Activated CD4-positive, alpha-beta T cell treated with anti-CD3 and anti-CD28 coated beads for 1 hour (primary cell): ENCODE measurements at regions not wholly inside any gene's neighbourhood (a gene's known extent, or its start where the extent isn't known, plus 50 kb on each side); places are given as distances from the start of the nearest gene placed in this dataset.
"Not testable (repeated sequence)": the region's sequence is repeated elsewhere in the genome, so short reads cannot be mapped to it uniquely, and the experiment has no call there.

Experiments
- DNase-seq: peaks from one replicate; pipeline ENCODE4 v3.0.0-alpha.2; 2020

DNA sequence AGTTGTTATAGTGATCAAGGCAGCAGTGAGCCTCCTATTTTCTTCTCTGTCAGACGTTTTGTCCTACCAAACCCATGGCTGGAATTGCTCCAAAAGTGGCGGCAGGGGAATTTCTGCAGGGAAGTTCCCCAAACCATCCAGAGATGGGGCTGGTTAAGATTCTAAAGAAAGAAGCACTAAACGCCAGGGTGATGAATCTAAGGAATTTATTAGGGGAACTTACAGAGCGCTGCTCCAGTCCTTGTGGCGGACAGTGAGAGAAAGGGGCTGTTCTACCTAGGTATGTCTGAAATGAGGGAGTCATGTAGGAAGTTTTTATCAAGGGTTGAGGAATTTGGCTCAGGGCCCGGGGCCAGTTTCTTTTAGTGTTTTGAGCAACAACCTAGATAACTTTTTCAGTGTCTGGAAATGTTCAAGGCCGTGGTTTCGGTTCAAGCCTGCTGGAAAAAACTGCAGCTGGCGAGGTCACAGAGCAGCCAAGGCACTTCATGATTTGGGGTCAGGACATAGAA is 222.4 kb upstream of the B3GALT2 start:
- no peak for DNase-seq

DNA sequence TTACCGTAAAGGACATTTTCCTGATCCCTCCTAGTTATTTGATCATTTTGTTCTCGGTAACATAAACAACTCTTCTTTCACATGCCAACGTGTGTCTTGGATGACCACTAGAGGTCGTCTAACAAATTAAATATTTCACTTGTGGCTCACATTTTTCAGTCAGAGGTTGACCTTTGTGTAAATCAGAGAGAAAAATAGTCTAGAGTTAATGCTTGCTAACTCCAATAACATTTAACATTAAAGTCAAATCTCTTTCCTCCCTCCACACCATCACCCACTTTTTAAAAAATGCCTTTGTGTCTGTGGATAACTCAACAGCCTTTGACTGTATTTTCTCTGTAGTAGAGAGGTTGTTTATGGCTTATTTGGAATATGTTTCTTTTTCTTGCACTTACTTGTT is 220.5 kb upstream of the B3GALT2 start:
- DNase-seq = no peak

DNA sequence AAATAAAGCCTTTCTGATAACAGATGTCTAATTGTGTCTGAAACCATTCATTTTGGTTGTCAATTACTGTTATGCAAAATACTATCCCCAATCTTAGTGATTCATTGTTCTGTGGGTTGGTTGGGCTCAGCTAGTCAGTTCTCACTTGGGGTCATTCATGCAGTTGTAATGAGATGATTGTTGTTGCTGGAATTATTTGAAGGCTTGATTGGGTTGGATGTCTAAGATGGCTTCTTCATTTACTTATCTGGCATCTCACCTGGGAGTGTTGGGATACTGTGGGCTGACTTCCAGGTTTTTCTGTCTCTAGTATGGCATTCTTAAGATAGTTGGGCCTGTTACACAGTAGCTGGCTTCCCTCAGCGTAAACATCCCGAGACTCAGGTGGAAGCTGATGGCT is 217.8 kb upstream of the B3GALT2 start:
- no peak for DNase-seq

DNA sequence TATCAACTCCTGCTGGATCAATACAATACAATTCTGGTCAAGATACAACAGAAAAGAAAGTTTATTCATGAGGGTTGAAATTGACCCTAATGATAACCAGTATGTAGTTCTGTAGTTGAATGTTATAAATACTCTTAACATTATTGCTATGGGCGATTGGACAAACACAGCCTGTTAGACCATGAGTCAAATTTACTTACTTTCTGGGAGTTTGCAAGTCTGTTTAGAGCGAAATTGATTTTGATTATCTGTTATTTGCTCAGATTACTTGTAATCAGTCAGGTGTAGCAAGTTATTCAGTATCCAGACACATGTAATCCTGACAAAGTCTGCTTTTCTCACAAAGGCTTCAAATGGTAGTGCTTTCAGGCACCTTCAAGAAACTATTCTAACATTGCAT is 216.6 kb upstream of the B3GALT2 start:
- DNase-seq = no peak

DNA sequence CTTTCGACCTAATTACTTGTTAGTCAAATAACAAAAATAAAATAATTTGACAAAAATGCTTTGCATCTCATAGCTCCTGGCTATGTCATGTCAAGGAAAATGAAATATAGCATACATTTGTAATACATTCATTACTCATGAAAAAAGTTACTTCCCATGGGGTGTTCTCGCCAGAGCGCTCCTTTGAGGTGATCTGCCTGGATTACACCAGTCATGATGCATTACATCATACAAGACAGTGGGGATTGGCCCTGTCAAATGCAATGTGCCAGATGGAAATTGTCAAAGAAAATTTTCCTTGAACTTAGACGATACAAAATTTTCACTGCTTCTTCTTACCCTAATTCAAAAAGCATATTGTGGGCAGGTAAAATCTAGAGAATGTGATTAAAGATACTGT is 215.6 kb upstream of the B3GALT2 start:
- DNase-seq = no peak

DNA sequence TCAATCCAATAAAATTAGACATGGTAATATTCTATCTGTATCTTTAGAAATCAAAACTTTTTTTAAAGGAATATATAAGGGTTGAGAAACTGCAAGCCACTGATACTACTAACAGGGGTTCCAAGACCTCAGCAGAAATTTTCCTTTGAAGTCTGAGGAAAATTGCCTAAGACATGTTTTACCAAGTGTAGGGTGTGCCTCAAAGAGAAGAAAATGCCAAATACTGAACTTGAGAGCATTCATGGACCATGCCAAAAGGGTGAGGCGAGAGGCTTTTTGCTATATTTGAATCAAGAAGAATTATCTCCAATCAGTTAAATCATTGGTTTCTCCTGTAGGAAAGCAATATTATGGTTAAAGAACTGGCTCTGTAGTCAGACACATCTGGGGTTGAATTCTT is 207.9 kb upstream of the B3GALT2 start:
- no peak for DNase-seq

DNA sequence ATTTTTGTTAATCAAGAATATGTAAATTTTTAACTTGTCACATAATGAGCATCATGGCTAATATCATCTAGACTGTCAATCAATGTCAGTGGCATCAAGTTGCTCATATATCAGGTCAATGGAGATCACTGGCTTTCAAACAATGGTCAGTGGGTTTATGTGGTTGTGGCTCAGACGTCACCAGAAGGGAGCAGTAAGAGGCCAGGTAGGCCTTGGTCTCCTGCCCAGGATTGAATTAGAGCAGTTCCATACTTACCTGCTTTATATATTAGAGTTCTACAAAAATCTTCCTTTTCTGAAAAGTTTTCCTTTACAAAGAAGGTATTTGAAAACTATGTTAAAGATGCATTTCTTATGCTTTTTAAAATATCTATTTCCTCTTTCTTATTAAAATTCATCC is 206.3 kb upstream of the B3GALT2 start:
- no peak for DNase-seq

DNA sequence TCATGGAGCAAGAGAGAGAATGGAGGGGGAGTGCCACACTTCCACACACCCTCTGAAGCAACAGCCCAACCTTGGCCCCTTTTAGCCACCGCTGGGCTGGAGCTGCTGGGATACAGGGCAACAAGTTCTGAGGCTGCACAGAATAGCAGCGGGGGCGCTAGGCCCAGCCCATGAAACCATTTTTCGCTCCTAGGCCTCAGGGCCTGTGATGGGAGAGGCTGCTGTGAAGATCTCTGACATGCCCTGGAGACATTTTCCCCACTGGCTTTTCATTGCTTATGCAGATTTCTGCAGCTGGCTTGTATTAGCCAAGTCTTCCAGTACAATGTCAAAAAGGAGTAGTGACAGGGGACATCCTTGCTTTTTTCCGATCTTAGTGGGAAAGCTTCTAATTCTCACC is 202.3 kb upstream of the B3GALT2 start:
- DNase-seq = no peak

DNA sequence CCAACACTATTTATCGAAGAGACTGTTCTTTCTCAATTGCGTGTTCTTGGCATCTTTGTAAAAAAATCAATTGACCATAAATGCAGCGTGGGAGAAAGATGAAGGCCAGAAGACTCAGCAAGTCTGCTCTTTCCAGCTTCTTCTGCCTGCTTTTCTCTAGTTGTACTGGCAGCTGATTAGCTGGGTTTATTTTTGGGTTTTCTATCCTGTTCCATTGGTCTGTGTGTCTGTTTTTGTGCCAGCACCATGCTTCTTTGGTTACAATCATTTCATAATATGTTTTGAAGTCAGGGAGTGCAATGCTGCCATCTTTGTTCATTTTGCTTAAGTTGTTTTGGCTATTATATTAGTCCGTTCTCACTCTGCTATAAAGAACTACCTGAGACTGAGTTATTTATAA is 201.8 kb upstream of the B3GALT2 start:
- DNase-seq = no peak

DNA sequence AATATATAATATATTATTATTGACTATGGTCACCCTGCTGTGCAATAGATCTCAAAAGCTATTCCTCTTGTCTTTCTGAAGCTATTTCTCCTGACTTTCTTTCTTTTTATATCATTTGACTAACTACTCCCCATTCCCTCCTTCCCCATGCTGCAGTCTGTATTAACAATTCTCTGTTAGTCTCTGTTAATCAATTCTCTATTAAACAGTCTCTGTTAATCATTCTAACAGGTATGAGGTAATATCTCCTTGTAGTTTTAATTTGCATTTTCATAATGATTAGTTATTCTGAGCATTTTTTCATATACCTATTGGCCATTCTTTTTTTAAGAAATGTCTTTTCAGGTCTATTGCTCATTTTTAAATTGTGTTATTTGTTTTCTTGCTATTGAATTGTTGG is 201.0 kb upstream of the B3GALT2 start:
- DNase-seq = no peak

DNA sequence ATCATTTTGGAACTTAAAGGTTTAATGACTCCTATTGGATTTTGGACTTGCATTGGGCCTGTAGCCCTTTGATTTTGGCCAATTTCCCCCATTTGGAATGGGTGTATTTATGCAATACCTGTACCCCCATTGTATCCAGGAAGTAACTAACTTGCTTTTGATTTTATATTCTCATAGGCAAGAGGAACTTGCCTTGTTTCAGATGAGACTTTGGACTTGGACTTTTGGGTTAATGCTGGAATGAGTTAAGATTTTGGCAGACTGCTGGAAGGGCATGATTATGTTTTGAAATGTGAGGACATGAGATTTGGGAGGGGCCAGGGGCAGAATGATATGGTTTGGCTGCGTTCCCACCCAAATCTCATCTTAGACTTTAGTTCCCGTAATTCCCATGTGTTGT is 192.0 kb upstream of the B3GALT2 start:
- not testable (repeated sequence) for DNase-seq

DNA sequence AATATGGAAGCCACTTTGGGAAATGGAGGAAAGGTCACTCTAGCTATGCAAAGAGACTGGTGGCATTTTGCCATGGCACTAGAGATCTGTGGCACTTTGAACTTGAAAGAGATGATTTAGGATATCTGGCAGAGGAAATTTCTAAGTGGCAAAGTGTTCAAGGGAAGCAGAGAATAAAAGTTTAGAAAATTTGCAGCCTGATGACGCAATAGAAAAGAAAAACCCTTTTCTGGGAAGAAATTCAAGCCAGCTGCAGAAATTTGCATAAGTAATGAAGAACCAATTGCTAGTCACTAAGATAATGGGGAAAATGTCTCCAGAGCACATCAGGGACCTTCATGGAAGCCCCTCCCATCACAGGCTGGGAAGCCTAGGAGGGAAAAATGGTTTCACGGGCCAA is 191.1 kb upstream of the B3GALT2 start:
- DNase-seq = no peak

DNA sequence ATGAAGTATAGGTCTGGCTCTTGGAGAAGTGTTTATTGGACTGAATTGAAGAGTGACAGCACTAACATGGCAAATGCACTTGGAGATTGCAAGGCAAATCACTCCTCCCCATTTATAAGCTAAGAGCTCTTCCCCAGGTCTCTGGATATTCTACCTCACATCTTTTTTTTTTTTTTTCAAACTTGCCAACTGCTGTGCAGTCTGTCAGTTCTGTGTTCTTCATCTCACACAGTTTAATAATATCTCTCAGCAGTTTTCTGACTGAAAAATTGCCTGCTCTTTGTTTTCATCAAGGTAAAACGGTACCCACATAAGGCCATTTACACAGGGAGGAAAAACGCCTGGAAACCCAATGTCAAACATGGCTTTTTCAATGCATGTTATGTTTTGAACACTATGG is 186.1 kb upstream of the B3GALT2 start:
- DNase-seq = no peak

DNA sequence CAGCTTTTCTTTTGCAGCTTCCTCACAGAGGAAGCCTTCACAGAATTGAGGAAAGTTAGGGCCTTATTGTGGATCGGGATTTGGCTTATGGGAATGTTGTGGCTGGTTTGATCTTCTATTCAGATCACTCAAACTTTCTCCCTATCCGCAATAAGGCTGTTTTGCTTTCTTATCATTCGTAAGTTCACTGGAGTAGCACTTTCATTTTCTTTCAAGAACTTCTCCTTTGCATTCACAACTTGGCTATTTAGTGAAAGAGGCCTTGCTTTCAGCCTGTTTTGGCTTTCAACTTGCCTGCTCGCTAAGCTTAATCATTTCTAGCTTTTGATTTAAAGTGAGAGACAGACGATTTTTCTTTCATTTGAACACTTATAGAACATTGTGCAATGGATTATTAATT is 181.9 kb upstream of the B3GALT2 start:
- DNase-seq = no peak

DNA sequence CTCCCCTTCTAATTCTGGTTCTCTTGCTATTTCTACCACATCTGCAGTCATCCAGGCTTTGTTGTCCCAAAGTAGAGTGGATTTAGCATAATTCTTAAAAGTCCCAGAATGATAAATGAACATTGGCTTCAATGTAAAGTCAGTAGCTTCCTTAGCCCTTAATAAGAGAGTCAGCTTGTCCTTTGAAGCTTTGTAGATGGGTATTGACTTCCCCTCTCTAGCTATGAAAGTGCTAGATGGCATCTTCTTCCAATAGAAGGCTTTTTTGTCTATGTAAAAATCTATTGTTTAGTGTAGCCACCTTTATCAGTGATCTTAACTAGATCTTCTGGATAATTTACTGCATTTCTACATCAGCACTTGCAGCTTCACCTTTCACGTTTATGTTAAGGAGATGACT is 181.4 kb upstream of the B3GALT2 start:
- DNase-seq = no peak

DNA sequence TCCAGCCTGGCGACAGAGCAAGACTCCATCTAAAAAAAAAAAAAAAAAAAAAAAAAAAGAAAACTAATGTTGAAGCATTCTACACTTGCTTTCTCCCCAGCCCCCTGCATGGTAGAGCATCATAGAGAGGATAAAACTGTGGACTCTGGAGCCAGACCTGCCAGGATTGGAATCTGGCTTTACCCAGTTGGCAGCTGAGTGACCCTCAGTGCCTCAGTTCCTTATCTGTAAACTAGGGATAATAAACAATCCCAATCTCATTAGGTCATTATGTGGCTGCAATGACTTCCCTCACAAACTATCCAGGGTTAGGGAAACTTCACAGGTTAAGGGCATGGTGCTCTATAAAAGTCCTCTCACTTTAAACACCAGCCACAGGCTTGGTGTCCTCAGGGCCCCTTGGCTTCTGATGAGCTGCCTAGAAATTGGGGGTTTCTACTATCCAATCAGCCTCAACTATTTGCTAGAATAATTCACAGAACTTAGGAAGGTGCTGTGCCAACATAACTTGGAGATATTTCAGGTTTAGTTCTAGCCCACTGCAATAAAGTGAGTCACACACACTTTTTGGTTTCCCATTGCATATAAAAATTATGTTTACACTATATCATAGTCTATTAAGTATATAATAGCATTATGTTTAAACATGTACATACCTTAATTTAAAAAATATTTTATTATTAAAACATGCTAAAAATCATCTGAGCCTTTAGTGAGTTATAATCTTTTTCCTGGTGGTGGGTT is 180.5 kb upstream of the B3GALT2 start:
- no peak for DNase-seq

DNA sequence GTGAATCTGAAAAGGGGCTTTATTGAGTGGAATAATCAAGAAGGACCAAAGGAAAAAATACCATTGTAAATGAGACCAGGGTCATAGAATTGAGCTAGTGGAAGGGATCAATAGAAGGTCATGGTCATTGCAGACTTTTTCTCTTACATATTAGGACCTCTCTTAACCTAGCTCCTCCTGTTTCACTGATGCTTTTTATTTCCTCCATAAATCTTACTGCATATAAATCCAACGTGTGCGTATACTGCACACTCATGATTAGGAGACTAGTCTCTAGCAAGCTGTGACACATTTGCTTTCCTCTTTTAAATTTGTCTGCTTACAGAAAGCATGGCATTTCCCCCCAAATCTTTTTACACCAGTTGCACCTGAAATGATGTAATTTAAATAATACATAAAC is 179.6 kb upstream of the B3GALT2 start:
- no peak for DNase-seq

DNA sequence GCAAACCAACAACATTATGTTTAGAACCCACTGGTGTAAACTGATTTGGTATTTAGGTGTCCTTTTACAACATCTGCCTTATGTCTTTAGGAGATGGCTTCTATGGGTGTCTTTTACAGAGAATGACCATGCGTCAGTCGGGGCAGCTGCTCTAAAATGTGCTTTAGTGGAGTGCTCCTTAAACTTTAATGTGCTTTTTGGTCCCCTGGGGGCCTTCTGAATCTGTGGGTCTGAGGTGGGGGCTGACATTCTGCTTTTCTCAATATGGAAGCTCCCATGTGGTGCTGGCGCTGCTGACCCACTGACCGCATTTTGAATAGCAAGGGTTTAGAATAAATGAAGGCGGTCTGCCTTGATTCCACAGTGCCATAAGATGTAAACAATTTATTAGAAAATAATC is 173.2 kb upstream of the B3GALT2 start:
- DNase-seq = no peak

DNA sequence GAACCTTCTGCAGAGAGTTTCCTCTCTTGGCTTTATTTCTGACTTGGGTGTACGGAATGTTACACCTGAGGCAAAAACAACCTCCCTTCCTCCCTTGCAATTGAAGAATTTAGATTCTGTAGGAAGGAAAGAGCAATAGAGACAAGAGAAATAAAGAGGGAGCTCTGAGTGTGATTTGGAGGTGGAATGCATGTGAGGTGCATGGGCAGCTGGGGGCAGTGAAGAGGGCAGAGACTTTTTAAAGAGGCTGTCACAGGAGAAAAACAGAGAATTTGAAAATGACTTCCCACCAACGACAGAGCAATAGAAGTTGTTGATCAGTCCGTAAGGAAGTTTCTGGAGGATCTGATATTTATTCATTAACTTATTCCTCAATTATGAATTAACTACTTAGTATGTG is 172.0 kb upstream of the B3GALT2 start:
- no peak for DNase-seq

DNA sequence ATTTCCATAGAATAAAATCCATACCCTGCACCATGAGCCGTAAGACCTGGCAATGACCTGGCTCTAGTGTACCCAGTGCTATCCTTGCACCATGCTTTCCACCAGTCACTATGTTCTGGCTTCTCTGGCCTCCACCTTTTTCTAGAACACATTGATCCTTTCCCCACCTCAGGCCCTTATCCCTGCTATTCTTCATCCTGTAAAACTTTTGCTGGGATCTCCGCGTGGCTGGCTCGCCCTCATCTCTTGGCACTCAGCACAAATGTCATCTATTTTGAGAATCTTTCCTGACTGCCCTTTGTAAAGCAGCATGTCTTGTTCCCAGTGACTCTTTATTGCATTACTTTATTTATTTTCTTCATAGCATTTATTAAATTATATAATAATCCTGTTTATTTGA is 169.8 kb upstream of the B3GALT2 start:
- no peak for DNase-seq

DNA sequence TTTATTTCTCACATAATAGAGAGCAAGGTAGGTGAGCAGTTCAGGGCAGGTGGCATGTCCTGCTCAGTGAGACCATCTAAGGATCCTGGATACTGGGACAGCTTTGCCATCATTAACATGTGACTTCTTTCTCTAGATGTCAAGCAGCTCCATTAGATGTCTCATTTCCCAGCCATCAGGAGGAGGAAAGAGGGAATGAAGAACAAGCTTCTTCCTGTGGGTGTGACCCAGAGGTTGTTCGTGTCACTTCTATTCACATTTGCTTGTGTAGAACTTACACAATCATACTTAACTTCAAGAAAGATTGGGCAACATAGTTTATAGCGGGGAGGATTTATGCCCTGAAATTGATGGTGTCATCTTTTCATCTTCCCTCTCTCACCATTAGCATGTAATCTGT is 169.2 kb upstream of the B3GALT2 start:
- DNase-seq = no peak

DNA sequence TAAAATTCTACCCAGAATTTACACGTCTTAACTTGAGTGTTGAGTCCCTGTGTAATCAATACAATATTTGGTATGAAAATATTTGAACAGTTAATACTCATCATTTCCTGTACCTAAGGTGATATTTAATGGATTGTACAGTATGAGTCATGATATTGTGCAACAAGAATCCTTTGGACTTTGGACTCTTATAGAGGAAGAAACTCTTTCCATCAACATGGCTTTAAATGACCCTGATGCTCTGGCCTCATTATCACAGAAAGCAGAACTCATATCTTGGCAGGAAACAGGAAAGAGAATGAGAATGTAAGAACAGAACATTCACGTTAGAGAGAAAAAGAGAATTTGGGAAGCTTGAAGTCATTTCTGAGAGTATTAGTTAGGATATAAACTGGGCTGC is 168.8 kb upstream of the B3GALT2 start:
- DNase-seq = no peak

DNA sequence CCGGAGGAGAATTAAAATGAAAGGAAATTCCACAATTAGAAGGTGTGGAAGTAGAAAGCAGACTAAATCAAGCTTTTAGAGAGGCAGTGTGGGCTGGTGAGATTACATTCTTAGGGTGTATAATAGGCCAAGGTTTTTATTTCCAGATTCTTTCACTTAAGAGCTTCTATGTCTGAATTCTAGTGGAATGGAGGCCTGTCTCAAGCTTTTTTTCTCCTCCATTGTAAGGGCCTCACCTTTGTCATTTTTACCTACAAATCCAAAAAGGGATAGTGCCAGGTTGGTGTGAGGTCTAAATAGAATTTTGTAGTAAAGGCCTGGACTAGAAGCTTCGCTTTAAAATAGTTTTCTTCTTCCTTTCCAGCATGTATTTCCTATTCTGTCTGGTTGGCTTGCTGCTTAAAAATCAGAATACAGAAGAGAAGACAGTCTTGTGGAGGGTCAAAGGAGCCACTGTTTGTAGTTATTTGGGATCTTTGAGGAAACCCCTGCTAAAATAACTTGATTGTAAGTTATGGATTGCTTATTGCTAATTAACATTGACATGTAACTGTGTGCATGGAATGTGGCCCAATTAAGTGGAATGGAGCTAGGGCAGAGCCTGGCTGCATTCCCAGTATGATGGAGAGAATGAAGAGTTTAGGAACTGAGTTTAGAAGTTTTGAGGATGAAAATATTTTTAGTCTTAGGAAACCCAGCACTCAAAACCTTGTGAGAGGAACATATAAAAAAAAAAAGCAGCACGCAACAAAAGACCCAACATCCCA is 162.5 kb upstream of the B3GALT2 start:
- no peak for DNase-seq

DNA sequence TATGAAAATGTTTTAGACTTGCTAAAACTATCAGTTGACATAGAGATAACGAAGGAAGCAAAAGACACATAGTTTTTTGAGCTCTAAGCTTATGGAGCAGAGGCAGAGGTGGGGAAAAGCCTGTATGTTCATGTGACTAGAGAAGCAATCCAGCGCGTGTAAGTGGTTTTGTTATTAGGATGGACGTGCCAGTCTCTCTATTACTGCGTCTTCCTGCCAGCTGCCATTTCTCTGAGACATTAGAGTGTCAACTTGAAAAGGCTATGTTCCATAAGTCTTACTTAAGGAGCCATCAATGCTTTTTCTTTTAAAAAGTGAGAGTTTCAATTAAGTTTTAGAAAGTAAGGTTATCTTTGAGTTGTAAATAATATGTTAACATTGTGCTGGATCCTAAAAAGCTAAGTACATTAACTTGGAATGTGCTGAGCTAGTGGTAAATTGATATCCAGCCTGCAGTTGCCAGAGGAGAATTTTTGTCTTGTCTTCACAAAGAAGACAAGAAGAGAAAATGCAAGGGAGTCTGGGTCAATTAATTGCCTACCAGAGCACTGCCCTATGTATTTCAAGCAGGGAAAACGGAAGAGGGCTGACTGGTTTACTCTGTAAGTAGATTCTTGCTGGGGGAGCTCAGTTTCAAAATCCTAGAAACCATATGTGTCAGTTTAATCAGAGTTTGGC is 161.8 kb upstream of the B3GALT2 start:
- no peak for DNase-seq
